ENCODE measurements at regions not wholly inside any gene's neighbourhood (a gene's known extent, or its start where the extent isn't known, plus 50 kb on each side); places are given as distances from the start of the nearest gene placed in this dataset.

DNA sequence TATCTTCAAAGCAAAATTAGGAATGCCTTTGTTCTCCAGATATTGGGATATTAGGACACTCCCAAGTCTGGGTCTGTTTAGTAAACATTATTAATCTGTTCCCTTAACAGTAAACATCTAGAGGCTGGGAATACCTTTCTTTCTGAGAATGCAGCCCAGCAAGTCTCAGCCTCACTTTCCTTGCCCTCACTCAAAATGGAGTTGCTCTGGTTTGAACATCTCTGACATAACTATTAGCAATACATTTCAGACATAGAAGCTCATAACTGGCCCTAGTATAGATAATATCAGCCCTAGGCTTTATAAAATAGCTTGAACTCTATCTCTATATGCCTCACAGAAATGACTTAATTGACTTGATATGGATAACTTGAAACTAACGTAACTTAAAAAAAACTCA, 299.8 kb downstream of the SPATA18 start:
- H3K27ac Mint-ChIP-seq (ENCODE audit: unreplicated experiment), result no peak overlapping the region
- H3K36me3 Mint-ChIP-seq (ENCODE audit: unreplicated experiment), result no peaks in the 10 kb centered on the region
- no peaks in the 10 kb centered on the region for H3K4me1 Mint-ChIP-seq (ENCODE audit: unreplicated experiment)
- no peak for TF ChIP-seq CTCF (IDR thresholded peaks at IDR 0.05)
- no peak overlapping the region for H3K4me3 Mint-ChIP-seq (ENCODE audit: unreplicated experiment)
- no peak for DNase-seq (ENCODE audit: extremely low spot score, unreplicated experiment)
- peaks cover 6% of the 10 kb centered on the region for H3K9me3 Mint-ChIP-seq (ENCODE audit: unreplicated experiment)
- H3K27me3 Mint-ChIP-seq (ENCODE audit: unreplicated experiment), result no peaks in the 10 kb centered on the region

DNA sequence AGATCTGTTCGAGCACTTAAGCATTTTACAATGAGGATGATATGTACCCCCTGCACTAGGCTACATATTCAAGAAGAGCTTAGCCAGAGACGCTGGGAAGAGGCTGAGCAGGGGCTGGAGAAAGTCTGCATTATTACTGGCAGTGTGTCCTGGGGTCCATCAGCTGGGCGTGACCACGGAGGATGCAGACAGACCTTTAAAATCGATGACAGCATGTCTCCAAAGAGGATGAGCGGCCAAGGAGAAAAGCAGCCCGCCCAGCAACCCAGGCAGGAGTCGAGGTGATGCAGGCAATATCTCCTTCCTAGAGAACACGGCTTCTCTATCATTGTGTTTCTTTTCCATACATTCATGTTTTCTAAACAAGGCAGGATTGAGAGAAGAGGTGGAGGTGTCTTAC, 300.7 kb downstream of the USP46 start:
- DNase-seq (ENCODE audit: extremely low spot score, unreplicated experiment), result no peak
- peaks cover 3% of the 10 kb centered on the region for H3K9me3 Mint-ChIP-seq (ENCODE audit: unreplicated experiment)
- no peaks in the 10 kb centered on the region for H3K4me1 Mint-ChIP-seq (ENCODE audit: unreplicated experiment)
- no peaks in the 10 kb centered on the region for H3K27me3 Mint-ChIP-seq (ENCODE audit: unreplicated experiment)
- H3K4me3 Mint-ChIP-seq (ENCODE audit: unreplicated experiment), result no peak overlapping the region
- no peak overlapping the region for H3K27ac Mint-ChIP-seq (ENCODE audit: unreplicated experiment)
- H3K36me3 Mint-ChIP-seq (ENCODE audit: unreplicated experiment), result no peaks in the 10 kb centered on the region
- TF ChIP-seq CTCF (IDR thresholded peaks at IDR 0.05), result no peak

DNA sequence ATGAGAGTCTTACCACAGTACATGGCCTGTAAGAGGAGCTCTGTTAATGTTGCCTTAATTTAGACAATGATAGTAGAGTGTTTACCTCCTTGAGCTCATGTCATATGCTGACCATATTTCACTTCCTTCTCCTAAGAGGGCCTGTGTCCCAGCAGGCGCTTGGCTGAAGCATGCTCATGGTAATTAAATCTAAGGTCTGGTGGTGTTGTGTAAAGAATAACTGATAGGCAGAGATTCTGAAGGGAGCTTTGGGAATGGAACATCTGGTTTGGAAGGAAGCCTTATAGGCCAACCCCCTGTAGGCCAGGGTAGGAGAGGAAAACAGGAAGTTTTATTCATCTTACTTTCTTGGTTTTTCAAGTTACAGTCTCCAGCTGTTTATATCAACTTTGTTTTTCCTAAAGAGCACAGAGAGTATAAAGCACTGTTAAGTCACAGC, 300.2 kb downstream of the USP46 start:
- Mint-ChIP-seq H3K27me3 (ENCODE audit: unreplicated experiment) (no peaks in the 10 kb centered on the region), H3K27ac (ENCODE audit: unreplicated experiment) (no peak overlapping the region)
- no peak for DNase-seq (ENCODE audit: extremely low spot score, unreplicated experiment)

GRCh38 chr4:52366191-52366590, 292.9 kb downstream of the USP46 start:
- Mint-ChIP-seq H3K4me3 (ENCODE audit: unreplicated experiment) (no peak overlapping the region), H3K36me3 (ENCODE audit: unreplicated experiment) (no peaks in the 10 kb centered on the region), H3K27ac (ENCODE audit: unreplicated experiment) (no peak overlapping the region), H3K4me1 (ENCODE audit: unreplicated experiment) (no peaks in the 10 kb centered on the region), H3K9me3 (ENCODE audit: unreplicated experiment) (no peaks in the 10 kb centered on the region), H3K27me3 (ENCODE audit: unreplicated experiment) (peaks cover 7% of the 10 kb centered on the region)
- no peak for DNase-seq (ENCODE audit: extremely low spot score, unreplicated experiment)
- no peak for TF ChIP-seq CTCF (IDR thresholded peaks at IDR 0.05)

More for the DNA sequence above, 300.2 kb downstream of the USP46 start:
- Mint-ChIP-seq H3K9me3 (ENCODE audit: unreplicated experiment) (peaks cover 3% of the 10 kb centered on the region), H3K36me3 (ENCODE audit: unreplicated experiment) (no peaks in the 10 kb centered on the region), H3K4me1 (ENCODE audit: unreplicated experiment) (no peaks in the 10 kb centered on the region), H3K4me3 (ENCODE audit: unreplicated experiment) (no peak overlapping the region)
- no peak for TF ChIP-seq CTCF (IDR thresholded peaks at IDR 0.05)

DNA sequence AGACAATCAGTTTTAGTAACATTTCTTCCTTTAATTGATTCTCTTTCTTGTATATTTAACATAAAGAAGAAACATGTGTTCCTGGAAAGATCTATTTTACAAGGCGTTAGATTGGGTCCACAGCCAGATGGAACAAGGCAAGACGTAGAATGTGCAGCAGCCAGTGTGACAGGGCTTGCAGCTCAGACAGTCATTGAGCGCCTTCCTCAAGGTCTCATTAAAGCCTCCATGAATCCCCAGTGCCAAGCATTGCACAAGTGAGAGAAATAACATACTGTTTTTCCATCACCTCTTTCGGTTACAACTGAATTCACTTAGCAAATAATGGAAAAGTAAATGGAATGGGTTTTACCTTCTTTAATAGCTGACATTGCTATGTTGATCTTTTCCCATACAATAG, 292.5 kb downstream of the USP46 start:
- no peak overlapping the region for H3K4me3 Mint-ChIP-seq (ENCODE audit: unreplicated experiment)
- no peaks in the 10 kb centered on the region for H3K9me3 Mint-ChIP-seq (ENCODE audit: unreplicated experiment)
- H3K4me1 Mint-ChIP-seq (ENCODE audit: unreplicated experiment), result no peaks in the 10 kb centered on the region
- no peak overlapping the region for H3K27ac Mint-ChIP-seq (ENCODE audit: unreplicated experiment)
- TF ChIP-seq CTCF (IDR thresholded peaks at IDR 0.05), result no peak
- peaks cover 7% of the 10 kb centered on the region for H3K27me3 Mint-ChIP-seq (ENCODE audit: unreplicated experiment)
- DNase-seq (ENCODE audit: extremely low spot score, unreplicated experiment), result no peak
- H3K36me3 Mint-ChIP-seq (ENCODE audit: unreplicated experiment), result no peaks in the 10 kb centered on the region
